ENCODE measurements at regions not wholly inside any gene's neighbourhood (a gene's known extent, or its start where the extent isn't known, plus 50 kb on each side); places are given as distances from the start of the nearest gene placed in this dataset.

DNA sequence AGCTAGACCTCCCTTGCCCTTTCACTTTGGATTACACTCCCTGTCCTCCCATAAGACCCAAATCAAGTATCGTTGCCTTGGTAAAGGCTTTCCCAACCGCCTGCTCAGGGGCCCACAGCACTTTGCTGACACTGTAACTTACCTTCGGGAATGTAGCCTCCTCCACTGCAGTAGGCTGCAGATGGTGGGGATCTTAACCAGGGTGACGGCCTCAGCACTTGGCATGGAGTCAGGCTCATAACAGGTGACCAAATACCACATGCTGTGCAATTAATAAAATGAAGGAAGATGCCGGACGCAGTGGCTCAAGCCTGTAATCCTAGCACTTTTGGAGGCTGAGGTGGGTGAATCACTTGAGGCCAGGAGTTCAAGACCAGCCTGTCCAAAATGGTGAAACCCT is 88.7 kb upstream of the IRF2BP2 start:
- TF ChIP-seq POLR2AphosphoS5 (IDR thresholded peaks at IDR 0.05; ENCODE audit: low read depth, low read length) (no peak), POLR2A (IDR thresholded peaks at IDR 0.05; ENCODE audit: low read depth, low read length) (no peak), TAF1 (IDR thresholded peaks at IDR 0.05; ENCODE audit: borderline replicate concordance, low read depth, low read length) (no peak)
